Fibroblast of the aortic adventitia (primary cell): ENCODE measurements at regions not wholly inside any gene's neighbourhood (a gene's known extent, or its start where the extent isn't known, plus 50 kb on each side); places are given as distances from the start of the nearest gene placed in this dataset.

ENCODE experiments used
- DNase-seq: peaks from one replicate; pipeline ENCODE4 v3.0.0-alpha.2; 2010; ENCODE audit warnings: low read depth
- H3K4me3 ChIP-seq: 2 replicates; pipeline ENCODE4 v1.5.1; 2011; ENCODE audit warnings: low read depth, mild to moderate bottlenecking, control low read depth, low read length, moderate library complexity
- TF ChIP-seq, protein P1 (sequence below): IDR thresholded peaks from 2 replicates; pipeline ENCODE4 v1.5.1; 2011; ENCODE audit warnings: mild to moderate bottlenecking, low read length, control low read depth, inconsistent platforms; ENCODE audit not compliant: insufficient read depth

DNA sequence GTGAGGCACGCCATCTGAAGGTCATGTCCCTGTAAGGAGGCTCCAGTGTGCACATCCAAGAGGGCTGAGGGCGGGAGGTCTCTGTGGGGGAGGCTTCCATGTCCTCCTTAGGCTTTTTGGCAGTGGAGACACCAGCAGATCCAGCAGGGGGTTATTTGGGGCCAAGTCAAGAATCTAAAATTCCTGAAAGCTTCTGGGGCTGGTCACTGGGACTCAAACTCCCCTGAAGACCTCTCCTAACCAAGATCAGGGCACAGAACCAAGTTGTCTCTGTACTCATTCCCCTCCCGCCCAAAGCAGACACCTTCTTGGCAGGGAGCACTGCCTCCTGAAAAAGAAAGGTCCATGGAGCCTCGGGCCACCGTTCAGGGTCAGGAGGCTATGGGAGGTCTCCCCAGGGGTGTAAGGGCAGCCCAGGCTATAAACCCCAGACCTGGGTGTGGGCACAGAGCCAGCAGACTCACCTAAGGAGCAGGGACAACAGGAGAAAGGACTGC, 127.4 kb upstream of the ADRA1B start:
- no peak for DNase-seq
- H3K4me3 ChIP-seq, result no peak overlapping the region
- TF ChIP-seq, protein P1, sequence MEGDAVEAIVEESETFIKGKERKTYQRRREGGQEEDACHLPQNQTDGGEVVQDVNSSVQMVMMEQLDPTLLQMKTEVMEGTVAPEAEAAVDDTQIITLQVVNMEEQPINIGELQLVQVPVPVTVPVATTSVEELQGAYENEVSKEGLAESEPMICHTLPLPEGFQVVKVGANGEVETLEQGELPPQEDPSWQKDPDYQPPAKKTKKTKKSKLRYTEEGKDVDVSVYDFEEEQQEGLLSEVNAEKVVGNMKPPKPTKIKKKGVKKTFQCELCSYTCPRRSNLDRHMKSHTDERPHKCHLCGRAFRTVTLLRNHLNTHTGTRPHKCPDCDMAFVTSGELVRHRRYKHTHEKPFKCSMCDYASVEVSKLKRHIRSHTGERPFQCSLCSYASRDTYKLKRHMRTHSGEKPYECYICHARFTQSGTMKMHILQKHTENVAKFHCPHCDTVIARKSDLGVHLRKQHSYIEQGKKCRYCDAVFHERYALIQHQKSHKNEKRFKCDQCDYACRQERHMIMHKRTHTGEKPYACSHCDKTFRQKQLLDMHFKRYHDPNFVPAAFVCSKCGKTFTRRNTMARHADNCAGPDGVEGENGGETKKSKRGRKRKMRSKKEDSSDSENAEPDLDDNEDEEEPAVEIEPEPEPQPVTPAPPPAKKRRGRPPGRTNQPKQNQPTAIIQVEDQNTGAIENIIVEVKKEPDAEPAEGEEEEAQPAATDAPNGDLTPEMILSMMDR, result no peak

DNA sequence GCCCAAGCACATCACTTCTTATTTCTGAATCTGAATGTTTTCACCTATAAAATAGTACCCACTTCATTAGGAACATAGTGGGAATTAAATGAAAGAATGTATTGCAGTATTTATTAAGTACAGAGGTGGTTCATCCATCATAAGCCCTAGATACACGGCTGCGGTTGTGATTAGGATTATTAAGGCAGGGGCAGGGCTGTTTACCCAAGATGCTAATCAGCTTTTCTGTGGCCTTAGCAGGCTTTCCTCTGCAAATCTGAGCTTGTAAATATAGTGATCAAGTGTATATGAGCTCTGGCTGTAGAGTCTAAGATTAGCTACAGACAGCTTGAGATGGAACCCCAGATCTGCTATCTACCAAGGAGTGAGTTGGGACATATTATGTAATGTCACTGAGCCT, 124.1 kb upstream of the ADRA1B start:
- DNase-seq, result no peak
- no peak overlapping the region for H3K4me3 ChIP-seq
- TF ChIP-seq, protein P1, result no peak

DNA sequence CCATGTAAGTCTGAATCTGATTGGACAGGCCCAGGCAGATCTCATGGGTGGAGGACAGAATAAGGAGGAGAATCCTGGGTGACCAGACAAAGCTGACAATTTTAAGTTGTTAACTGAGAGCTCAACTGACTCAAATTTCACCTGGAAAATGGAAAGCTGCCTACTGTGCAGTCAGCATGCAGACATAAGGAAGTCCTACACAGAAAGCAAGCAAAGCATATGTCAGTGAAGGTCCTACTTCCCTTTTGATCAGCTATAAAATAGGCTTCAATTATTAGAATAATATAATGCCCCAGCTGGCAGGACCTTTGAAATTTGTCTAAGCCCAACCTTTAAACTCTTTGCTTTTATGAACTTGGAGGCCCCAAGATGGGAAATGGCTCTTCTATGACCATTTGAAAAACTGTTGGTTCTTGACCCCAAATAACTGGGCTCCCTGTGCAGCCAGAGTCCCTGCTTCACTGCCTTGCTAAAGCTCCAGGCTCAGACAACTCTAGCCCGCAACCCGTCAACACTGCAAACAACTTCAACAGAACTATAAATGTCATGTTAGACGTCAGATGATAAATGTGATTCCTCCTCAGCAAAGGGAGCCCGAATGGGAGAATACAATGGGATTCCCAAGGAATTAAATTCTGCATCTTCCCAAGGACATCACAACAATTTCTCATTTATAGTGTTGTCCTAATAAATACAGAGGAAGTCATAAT, 118.9 kb upstream of the ADRA1B start:
- H3K4me3 ChIP-seq, result no peak overlapping the region
- no peak for DNase-seq
- TF ChIP-seq, protein P1, result no peak

DNA sequence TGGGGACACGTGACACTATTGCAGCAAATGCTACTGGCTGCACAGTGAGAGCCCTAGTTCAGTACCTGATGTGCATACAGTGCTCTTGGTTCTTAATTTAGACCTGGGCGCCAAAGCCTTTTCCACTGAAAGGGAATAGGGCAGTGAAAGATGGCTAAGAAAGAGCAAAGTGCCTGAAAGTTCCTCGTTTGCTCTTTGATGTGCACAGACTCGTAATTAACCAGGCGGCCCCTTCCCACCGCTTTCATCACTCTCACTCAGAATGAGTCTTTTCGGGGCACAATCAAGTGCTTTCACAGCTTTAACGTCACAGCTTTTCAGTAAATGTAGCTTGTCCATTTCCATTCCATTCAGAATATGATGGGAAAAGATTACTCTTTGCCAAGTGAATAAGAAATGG, 116.6 kb upstream of the ADRA1B start:
- DNase-seq, result no peak
- TF ChIP-seq, protein P1, result no peak
- no peak overlapping the region for H3K4me3 ChIP-seq

DNA sequence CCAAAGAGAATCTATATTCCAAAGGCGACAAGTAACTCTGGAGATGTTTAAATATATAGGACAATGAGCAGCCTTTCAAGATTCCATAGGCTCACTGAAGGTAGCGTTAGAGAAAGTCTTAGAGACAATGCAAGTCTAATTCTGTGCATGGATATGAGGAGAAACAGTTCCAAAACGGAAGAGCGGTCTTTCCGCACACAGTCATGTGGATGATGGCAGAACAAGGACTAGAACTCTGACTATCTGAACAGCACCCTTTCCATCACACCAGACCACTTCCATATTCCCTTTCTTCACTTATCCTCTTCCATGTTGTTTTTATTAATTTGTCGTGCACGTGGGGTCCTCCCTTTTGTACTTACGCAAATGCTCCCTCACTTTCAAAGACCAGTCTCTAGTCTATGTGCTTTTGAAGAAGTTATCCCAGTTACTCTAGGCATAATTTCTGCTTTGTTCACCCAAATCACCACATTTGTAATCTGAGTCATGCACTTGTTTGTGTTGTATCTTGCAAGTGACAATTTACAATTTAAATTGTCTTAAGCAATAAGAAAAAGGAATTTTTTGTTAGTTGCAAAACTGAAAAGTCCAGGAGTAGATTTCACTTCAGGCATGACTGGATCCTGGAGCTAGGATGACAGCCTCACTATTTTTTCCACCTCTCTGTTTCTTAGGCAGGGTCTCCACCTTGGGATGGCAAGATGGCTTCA, 116.0 kb upstream of the ADRA1B start:
- TF ChIP-seq, protein P1, result no peak
- DNase-seq, result no peak
- H3K4me3 ChIP-seq, result no peak overlapping the region

DNA sequence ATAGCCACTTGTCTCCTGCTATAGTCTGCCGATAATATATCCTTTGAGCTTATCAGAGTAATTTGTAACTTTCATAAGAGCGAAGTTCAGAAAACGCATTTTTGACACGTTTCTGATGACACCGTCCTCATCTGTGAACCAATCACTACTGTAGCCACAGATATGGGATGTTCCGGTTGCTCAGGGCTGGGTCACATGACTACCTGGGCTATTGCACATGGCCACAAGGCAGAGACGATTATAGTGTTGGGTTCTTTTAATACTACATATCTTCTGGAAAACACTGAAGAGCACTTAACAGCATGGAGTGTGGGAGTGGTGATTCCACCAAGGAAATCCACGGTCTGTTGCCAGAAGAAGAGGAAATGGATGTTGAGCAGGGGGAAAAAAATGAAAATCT, 115.0 kb upstream of the ADRA1B start:
- no peak overlapping the region for H3K4me3 ChIP-seq
- TF ChIP-seq, protein P1, result no peak
- no peak for DNase-seq
